Renal pelvis (tissue), 1 donor: ENCODE measurements at regions not wholly inside any gene's neighbourhood (a gene's known extent, or its start where the extent isn't known, plus 50 kb on each side); places are given as distances from the start of the nearest gene placed in this dataset.
A peak's percentile ranks its signal among the peaks of the same experiment; 100 is the strongest.

Experiments used
- DNase-seq: peaks from one replicate; pipeline ENCODE4 v3.0.0-alpha.2; 2013

GRCh38 chr10:59085711-59086502 is 90.5 kb upstream of the PHYHIPL start:
- DNase-seq: no peak

DNA sequence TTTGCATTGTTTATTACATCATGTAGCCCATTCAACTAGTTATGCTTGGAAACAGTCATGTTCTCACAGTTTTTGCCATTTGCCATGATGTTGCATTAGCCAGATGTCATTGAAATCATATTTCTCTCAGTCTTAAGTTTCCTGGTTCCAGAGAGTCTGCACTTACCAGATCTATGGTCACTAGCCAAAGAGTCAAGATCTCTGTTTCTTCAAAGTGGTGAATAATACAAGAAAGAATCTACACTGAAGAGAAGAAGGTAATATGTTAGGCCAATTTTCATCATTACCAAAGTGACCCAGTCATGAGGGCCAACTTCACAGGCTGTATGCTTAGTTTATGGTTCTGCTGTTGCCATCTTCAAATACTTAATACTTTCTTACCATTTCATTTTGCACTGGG is 89.0 kb upstream of the PHYHIPL start:
- no peak for DNase-seq

GRCh38 chr10:59088912-59089573 is 87.4 kb upstream of the PHYHIPL start:
- DNase-seq: no peak

DNA sequence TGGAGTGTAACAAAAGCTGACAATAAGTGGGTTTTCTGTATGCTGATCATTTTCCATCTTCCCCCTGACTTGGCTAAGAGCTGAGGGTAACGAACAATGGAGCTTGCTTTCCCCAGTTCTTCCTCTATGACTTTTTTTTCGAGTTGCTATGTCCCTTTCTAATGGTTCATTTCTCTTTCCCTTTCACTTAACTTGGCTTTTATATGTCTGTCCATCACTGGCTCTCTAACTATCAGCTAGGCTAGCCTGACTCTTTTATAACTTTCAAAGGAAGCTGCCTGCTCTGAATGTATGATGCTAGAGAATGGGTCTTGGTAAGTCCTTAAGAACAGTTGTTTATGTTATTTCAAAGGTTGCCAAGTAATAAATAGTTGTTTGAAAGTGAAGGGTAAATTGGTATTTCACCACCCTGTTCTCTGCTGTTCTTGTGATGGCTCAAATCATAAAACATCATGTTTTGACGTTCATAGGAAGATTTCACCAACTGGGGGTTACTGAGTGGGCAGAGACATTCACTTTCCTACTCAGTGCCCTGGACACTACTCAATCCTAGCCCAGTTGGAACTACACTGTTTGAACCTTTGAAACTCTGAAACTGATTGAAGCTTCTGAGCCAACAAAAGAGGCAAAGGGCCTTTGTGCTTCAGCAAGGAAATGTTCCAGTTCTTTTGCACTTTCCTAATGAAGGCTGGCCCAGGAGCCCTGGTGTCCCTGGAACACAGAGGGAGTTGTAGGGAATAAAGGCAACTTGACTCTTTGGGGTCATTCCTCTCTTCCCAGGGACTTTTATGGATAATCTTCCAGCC is 85.4 kb upstream of the PHYHIPL start:
- no peak for DNase-seq

DNA sequence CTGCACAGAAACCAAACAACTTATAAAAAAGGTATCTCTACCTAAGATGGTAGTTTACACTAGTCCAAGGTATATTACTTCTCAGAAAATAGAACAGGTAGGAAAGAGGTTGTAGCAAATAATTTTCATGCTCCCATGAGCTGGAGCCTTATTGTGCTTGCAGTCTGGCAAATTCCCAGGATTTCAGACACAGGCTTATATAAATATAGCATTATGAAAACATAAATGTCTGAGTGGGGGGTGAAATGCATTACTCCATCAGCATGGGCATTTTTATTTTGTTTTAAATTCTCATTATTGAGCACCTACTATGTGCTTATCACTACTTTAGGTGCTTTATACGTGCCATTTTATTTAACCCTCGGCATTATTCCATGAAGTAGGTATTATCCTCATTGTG is 83.0 kb upstream of the PHYHIPL start:
- no peak for DNase-seq

- no peak for DNase-seq
Observed at GRCh38 chr10:59096631-59097030, 79.8 kb upstream of the PHYHIPL start.

- DNase-seq: no peak
Observed at GRCh38 chr10:59098387-59098786, 78.1 kb upstream of the PHYHIPL start.

- peak; percentile 41 for DNase-seq
Observed at GRCh38 chr10:59098831-59099452, 77.5 kb upstream of the PHYHIPL start.

DNA sequence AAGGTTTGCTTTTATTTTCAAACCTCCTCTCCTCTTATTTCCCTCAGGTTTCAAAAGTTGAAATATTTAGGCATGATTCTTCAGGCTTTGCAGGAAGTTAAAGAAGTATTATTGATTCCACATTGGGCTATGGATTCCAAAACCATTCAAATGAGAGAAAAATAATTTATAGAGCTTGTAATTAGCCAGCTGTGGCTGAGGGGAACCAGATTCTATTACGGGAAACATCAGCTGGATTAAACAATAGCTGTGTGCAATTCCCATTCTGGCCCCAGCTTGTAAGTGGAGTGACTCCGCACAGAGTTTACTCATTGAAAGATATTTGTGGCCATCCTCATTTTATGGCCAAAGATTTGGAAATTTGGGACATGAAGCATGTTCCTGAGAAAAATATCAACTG is 77.0 kb upstream of the PHYHIPL start:
- DNase-seq: no peak

GRCh38 chr10:59102394-59102793 is 74.0 kb upstream of the PHYHIPL start:
- no peak for DNase-seq

DNA sequence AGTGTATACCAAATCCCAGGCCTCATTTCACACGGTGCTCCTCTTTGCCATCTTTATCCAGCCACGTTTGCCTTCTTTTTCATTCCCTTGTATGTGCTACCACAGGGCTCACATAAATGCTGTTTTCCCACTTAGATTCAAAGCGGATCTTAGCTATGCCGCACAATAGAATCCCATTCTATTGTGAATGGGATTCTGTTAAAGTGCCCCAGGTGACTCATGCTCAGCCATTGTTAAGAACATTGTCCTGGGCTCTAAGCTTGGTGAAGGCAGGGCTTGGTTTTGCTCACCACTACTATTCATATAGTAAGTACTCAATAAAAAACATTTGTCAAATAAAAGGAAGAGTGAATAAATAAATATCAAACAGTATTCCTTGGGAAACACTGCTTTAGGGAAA is 72.3 kb upstream of the PHYHIPL start:
- no peak for DNase-seq

GRCh38 chr10:59106441-59106840 is 70.0 kb upstream of the PHYHIPL start:
- no peak for DNase-seq

- DNase-seq: peak; percentile 33
Observed at GRCh38 chr10:59107147-59107546, 69.3 kb upstream of the PHYHIPL start.

- DNase-seq: no peak
Observed at GRCh38 chr10:59108296-59108870, 68.1 kb upstream of the PHYHIPL start.

GRCh38 chr10:59108886-59109288 is 67.6 kb upstream of the PHYHIPL start:
- peak; percentile 34 for DNase-seq

DNA sequence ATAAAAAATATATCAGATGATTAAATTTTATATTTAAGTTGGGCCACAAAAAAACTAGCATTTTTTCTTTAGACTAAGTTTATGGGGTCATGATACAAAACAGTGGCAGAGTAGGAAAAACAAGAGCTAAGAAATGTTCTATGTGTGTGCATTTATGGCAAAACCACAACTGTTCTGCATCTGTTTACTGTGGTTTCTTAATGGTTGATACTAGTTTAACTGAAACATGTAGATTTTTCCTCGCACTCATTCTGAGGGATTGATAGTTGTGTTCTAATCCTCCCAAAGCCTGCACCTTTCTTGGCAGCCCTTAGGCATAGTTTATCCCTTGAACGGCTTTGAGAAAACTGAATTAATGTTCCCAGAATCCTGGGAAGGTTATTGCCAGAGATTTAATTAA is 66.6 kb upstream of the PHYHIPL start:
- no peak for DNase-seq

DNA sequence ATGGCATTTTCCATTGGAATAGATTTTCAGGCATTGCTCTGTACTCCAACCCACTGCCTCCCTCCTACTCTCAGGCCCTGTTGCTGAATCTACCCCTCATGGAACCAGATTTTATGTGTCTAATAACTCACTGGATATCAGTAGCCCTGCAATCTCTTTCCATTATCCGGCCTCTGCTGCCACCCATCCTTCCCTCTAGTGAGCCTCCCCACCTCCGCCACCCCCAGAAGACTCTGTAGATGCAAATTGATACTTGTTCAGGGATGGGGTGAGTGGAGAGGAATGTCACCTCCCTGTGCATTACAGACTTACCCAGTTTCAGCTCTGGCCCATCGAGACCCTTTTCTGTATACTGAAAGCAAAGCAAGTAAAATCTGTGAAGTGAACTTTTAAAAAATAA is 52.3 kb upstream of the PHYHIPL start:
- DNase-seq: no peak

DNA sequence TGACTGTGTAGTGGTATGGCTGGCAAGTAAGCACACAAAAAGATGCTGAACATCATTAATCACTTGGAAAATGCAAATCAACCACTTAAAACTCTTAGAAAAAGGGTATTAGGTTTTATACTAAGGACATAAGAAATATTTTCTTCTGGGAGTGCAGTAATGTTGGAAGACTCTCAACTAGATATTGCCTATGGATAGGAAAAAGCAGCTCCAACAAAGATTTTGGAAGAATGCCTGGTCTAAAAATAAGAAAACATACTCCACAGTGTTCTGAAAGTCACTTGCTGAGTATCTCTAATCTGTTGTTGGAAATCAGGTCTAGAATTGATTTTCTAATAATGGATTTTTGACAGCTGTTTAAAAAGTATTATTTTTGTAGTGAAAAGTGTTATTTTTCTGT is 50.8 kb upstream of the PHYHIPL start:
- DNase-seq: no peak

GRCh38 chr10:59126261-59126660 is 50.2 kb upstream of the PHYHIPL start:
- DNase-seq: no peak
